HG02610 (cell line): ENCODE measurements at regions not wholly inside any gene's neighbourhood (a gene's known extent, or its start where the extent isn't known, plus 50 kb on each side); places are given as distances from the start of the nearest gene placed in this dataset.

Experiments used
- ATAC-seq: cut with Tn5 transposase; IDR thresholded peaks from one replicate; pipeline ENCODE4 v1.9.1; 2021; ENCODE audit warnings: mild to moderate bottlenecking, moderate library complexity; ENCODE audit not compliant: unreplicated experiment

DNA sequence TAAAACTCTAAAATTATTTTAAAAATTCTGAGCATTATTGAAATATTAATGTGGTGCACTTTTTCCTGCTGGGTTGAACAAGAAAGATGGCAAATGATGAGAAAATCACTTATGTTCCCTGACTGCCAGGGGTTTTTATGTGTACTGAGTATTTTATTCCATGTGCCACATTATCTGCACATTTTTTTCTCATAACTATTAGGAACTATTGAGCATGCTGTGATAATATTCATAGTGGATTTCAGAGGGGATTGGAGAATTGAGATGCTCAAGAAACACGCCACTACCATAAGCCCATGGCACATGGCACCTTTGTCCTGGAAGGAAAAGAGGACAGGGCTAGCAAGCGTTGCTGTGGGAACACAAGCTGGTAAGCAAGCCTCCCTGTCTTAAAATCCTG lies 478.5 kb upstream of the GYPC start:
- no peak for ATAC-seq

DNA sequence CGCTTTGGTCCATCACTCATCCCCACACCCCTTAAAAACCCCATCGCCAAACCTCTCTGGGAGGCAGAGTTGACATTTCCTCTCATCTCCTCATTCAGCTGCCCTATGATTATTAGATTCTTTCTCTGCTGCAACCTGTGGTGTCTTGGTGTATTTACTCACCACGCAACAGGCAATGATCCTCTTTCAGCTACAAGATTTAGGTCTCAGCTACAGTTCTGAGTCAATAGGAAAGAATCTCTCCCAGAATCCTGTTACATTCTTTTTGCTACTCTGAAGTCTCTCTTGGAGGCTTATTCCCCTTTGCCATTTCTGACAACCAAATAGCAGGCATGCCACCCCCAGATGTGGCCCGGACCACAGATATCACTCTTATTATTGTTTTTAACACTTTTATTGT lies 468.3 kb upstream of the GYPC start:
- no peak for ATAC-seq

DNA sequence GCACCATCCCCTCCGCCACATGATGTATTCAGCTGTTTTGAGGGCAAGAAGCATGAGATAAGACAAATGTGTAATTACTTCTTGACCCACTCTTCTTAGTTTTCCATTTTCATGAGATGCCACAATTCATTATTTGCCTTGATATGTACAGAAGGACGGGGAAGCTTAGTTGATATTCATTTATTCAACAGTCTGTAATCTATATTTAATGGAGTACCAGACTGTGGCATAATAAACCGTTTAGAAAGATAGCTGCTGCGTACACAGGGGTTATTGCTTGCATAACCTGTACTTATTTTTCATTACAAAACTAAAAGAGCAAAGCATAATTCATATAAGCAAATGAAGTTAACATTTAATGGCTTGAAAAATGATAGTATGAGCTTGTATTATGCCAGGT lies 466.4 kb upstream of the GYPC start:
- no peak for ATAC-seq

DNA sequence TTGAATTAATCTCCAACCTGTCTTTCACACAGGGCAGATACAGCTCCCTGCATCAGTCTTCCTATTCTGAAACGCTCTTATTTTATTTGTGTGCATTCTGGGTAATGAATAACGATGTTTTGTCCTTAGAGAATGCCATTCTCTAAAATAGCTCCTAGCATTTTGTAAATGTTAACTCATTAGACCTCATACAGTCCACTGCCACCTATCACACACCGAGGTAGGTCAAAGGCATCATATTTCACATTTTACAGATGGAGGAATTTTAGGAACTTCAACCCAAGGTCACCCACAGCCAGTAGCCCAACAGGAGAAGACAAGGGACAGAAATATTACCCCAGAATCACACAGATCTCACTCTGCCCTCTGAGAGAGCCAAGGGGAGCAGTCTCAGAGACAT lies 455.4 kb upstream of the GYPC start:
- ATAC-seq, result no peak

DNA sequence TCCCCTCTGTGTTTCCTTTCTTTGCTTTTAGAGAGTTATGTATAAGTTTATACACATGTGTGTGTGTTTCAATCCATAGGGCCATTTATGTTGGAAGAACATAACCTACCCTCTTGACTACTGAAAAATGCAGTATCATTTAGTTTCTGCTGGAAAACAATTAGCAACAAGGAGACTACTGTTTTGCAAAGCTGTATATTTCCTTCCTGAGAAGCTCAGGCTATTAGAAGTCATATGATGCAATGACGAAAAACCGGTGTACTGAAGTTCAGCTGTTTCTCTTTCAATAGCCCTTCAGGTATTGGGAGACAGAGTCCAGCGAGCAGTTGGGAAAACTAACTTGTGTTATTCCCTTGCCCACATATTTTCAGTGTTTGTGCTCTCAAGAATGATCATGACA lies 447.7 kb upstream of the GYPC start:
- no peak for ATAC-seq

DNA sequence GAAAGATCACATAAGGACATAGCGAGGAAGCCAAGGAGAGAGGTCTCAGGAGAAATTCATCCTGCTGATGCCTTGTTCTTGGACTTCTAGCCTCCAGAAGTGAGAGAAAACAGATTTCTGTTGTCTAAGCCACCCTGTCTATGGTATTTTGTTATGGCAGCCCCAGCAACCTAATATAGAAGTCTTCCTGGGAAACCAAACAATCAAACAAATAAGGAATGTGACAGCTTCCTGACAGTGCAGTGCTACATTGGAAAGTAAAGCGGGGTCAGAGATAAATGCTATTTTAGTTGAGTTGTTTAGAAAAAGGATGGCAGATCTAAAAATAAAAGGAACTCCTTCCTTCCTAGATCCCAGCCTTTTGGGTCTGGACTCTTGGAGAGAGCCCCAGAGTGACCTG lies 443.2 kb upstream of the GYPC start:
- no peak for ATAC-seq

DNA sequence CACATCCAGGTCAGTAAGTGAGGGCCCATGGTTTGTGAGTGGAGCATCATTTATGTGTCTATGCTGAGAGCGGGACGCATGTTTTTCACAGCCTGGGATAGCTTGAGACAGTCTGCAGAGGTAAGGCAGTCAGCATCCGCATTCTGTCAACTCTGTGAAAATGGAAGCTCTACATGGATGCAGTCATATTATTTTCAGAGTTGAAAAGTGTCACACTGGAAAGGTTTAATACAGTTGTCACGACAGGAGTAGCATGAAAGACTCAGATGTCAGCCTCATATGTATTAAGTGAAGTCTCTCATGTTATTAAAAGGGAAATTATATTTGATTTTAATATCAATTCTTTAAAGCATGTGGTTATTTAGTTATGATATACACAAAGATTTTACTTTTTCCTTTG lies 436.9 kb upstream of the GYPC start:
- ATAC-seq, result no peak

DNA sequence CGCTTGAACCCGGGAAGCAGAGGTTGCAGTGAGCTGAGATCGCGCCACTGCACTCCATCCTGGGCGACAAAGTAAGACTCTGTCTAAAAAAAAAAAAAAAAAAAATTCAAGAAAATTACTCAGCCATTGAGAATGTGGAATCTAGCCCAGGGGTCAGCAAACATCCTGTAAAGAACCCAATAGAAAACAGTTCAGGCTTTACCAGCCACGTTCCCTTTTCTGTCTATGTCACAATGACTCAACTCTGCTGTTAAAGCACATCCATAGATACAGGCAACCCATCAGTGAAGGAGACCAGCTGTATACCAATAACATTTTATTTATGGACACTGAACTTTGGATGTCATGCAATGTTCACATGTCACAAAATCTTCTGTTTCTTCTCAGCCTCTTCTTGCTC lies 435.6 kb upstream of the GYPC start:
- ATAC-seq, result no peak

DNA sequence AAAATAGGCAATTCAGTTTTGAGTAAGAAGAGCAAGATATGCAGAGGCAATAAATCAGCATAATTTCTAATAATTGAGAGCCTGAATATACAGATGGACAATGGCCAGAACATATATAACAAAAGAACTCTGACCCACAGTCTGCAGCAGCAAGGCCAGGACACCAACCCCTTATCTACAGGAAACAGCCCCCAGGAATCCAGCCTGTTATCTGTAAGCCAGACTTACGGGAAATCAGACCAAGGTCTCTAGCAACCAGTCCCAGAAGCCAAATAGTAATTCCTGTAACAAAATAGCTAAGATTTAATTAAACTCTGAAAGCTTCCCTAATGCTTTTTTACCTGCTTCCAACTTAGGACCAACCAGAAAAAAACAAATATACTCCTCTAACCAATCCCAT lies 434.5 kb upstream of the GYPC start:
- ATAC-seq, result no peak

DNA sequence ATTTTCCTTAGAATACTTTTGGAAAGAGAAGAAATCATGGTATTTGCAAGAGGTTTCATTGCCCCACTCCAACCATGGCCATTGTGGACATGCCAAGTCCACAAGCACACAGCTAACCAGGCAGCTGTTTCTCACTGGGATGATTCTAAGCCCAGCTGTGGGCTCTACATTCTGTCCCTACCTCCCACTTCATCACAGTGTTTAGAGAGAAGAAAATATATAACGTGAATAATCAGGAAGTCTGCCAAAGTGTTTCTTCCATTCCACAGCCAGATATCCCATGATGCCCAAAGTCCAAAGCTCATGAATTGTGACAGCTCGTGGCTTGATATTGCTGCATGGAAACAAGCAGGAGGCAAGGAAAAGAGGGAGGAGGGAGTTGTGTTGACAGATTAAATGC lies 433.7 kb upstream of the GYPC start:
- ATAC-seq, result no peak

DNA sequence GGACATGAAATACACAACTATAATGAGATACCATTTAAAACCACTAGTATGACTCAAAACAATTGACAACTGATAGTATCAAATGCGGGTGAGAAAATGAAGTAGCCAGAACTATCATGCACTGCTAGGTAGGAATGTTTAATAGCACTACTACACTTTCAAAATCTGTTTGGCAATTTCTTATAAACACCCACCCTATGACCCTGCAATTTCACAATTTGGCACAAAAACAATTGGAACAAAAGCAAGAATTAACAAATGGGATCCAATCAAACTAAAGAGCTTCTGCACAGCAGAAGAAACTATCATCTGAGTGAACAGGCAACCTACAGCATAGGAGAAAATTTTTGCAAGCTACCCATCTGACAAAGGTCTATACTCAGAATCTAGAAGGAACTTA lies 431.2 kb upstream of the GYPC start:
- no peak for ATAC-seq

DNA sequence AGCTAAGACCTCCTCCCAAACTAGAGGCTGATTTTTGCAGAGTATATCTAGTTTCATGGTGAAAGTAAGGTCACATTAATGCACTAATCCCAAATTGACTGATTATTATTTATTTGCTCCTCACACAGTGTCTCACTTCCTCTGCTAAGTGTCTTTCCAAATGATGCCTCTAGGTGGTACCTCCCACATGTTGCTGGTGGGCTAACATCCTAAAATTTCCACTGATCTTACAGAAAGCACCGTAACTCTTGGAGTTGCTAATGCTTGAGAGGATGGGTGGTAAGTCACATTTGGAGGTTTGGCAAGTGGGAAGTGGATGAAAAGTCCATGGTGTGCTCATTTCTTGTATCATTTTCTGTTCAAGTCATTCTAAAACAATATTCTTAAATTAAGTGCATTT lies 428.7 kb upstream of the GYPC start:
- no peak for ATAC-seq

DNA sequence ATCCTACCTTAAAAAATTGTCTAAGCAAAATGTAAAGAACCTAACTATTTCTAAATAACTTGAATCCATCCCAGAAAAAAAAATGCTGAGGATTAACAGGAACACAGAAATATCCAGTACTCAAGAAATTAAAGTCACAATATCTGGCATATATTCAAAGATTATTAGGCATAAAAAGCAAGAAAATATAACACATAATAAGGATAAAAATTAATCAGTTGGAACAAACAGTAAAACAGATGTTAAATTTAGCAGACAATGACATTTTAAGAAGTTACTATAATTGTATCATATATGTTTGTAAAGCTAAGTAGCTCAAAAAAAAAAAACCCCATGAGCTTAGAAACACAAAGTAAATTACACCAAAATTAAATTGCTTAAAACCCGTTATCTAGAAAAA lies 427.4 kb upstream of the GYPC start:
- no peak for ATAC-seq

DNA sequence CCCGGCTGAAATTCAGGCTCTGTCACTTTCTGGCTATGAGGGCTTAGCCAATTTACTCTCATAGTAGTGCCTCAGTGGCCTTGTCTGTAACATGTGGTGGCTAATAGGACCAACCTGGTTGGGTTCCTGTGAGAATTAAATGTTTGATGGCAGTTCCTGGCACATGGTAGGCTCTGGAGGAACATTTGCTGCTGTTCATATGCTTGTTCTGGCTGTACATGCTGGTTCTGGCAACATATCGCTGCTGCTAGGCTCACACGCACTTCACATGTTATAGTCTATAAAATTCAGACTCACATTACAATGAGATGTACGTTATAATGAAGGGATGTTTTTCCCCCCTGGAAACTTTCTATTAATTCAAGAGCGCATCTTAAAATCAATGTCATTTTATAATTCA lies 417.7 kb upstream of the GYPC start:
- no peak for ATAC-seq

DNA sequence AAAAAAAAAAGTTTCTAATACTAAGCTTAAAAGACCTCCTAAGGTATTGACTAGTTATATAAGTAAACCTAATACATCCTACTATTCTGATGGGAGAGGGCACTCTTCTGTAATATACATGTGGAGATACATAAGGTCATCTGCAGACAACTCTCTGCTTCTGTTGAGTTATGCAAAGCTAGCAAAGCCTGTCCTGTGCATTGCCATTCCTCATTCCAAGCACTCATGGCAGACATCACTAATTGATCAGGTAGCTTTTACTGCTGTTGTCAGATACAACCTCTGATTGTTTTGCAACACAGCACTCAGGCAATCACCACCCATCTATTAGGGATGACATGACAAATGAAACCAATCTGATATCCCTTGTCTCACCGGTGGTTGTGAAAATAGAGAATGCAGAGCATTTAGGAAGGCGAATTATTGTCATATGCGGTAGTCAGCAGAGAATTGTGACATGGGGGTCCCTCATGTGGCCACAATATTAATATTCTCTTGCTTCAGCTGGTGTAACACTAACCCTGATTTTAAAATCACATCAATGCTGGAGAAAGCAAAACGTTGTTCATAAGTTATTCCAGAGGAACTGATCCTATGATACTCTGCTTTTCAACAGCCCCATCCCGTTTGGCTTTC lies 416.5 kb upstream of the GYPC start:
- ATAC-seq, result no peak

DNA sequence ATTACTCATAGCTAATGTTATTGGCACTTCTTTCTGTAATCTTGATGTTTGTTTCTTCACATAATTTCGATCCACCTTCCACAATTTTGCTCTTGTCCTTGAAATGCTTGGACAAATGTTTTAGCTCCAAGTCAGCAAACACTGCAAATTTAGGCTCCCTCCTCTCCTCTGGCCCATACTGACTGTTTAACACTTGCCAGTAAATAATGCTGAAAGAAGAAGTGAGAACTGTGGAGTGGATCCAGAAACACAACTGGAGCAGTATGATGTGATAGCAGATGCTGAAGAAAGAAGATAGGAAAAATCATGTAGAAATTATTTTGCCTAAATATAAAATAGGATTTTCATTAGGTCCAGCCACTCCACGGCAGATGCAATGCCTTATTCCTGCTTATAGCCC lies 415.0 kb upstream of the GYPC start:
- ATAC-seq, result no peak

DNA sequence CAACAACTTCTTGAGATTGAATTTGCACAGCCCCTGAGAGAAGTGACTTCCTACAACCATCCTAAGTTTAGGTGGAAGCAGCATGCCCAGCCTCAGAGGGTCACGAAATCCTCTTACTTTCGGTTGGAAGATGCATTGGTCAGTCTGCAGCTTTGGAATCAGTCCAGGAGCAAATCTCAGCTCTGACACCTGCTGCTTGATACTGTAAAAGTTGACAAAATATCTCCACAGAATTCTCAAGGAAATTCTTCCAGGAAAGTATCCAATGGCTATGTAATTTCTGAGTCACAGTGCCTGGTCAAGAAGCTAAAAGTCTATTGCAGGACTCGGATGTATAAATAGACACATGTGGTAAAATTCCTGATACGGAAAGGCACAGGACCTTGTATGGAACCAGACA lies 414.5 kb upstream of the GYPC start:
- no peak for ATAC-seq

DNA sequence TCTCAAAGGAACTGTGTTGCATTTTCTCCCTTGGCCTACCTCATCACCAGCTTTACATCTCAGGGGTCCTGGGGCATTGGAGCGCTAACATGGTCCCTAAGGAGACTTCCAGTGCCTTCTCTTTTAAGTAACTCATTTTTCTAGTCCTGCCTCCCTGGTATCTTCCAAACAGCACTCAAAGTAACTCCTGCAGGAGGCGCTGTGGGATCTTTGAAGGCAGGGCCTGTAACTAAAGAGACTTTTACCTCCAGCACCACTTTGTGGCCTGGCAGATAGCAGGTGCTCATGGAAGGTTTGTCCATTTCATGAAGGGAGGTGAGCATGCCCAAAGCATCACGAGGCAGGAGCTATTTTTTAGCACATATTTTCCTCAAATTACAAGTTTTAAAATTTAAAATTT lies 411.0 kb upstream of the GYPC start:
- ATAC-seq, result no peak

DNA sequence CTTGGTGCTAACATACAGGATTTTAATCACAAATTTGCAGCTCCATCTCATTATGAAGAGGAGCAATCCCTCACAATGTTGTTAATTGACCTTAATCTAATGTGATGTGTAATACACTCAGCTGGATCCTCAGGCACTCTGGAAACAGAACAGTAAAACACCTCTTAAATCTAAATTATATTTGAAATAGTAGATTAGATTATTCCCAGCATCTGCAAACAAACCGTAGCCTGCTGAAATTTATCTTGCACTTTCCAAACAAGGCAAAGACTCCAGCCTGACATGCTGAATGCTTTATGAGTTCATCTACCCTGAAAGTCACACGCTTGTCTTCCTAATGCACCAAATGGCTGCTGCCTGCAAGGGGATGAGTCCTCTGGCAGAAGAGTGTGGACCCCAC lies 402.3 kb upstream of the GYPC start:
- no peak for ATAC-seq

DNA sequence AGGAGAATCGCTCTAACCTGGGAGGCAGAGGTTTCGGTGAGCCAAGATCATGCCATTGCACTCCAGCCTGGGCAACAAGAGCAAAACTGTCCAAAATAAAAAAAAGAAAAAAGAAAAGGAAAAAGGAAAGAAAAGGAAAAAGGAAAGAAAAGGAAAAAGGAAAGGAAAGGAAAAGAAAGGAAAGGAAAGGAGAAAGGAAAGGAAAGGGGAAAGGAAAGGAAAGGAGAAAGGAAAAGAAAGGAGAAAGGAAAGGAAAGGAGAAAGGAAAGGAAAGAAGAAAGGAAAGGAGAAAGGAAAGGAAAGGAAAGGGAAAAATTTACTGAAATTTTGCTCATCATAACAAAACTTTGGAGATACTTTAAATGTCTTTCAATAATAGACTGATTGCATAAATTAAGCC lies 391.3 kb upstream of the GYPC start:
- no peak for ATAC-seq

DNA sequence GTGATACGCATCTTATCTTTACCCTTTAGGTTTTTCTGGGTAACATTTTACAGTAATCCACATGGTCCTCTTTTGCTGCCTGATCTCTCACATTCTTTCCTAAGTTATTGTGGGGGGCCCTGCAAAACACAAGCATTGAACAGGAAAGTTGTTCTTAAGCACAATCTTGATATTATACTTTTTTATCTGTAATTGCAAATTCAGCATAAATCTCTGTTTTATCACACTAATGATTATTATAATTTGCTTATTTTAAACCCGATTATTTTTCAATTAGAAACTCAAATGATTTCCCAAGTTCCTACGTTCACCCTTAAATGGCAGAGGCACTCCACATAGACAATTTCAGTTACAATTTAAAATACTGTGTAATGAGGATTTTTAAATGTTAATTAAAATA lies 386.0 kb upstream of the GYPC start:
- ATAC-seq, result no peak

DNA sequence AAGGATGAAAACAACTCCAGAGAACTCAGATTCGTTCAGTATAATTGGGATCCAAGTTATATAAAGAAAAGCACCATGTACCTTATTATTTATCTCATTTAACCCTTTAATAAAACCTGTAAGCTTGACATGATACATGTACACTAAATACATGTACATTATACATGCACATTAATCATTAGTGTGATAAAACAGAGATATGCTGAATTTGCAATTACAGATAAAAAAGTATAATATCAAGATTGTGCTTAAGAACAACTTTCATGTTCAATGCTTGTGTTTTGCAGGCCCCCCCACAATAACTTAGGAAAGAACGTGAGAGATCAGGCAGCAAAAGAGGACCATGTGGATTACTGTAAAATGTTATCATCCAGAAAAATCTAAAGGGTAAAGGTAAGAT lies 385.4 kb upstream of the GYPC start:
- ATAC-seq, result no peak

DNA sequence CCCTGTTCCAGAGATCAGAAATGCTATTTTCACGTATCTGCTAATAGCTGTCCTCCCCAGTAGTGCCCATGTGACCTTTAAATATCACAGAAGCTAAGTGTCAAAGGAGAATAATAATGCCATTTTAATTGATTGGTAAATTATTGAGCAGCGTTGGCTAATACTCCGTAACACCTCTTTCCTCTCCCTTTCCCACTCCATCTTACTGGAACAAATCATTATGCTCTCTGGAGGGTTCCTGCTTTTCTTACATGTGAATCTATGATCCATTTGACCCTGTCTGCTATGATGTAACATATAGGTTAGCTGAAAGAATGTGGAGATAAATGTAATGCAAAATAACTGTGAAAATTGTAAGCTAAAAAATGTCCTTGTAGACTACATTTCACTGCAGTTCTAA lies 383.6 kb upstream of the GYPC start:
- ATAC-seq, result no peak

DNA sequence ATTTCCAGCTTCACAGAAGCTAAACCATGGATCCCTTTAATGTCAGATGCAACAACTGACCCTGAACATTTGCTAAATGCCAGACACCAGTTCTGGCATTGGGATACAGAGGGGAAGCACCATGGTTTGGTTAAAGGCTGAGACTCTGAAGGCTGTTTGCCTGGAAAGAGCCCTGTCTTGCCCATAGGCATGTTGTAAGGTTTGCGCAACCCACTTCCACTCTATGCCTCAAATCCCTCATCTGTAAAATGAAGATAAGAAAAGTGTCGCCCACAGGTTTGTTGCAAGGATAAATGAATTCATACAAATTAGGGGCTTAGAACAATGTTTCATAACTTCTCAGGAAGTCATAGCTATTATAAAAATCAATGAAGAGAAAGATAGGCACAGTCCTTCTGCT lies 380.9 kb upstream of the GYPC start:
- ATAC-seq, result no peak
